ENCODE measurements at regions not wholly inside any gene's neighbourhood (a gene's known extent, or its start where the extent isn't known, plus 50 kb on each side); places are given as distances from the start of the nearest gene placed in this dataset.

DNA sequence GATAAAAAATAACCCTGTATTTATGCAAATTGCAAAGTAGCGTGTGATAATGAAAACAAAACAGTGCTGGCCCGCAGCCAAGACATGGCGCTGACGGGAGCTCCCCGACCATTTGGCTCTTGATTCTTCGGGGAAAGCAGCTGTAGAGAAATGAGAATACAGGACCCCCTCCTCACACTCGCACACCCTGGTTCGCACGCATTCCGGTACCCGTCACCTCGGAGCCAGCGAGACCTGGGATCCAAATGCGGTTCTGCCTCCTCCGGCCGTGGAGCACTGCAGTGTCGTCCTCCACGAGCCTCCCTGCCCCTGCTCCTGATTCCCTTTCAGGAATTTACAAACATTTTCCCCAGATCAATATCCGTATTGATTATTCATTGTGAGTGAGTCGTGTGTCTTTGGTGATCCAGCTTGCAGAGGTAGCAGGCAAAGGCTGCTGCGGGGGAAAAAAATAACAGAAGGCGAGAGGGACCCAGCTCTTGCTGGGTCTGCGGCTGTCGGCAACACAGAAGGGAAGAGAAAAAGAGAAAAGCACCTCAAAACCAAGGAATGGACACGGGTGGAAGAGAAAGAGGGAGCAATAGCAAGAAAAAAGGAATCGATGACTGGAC lies 184.1 kb upstream of the ZFHX3 start:
- TF ChIP-seq FOXA1 (IDR thresholded peaks at IDR 0.05) (no peak), BHLHE40 (IDR thresholded peaks at IDR 0.05; ENCODE audit: borderline replicate concordance) (no peak), ZNF384 (IDR thresholded peaks at IDR 0.05) (no peak), HDGF (IDR thresholded peaks at IDR 0.05; ENCODE audit: borderline replicate concordance) (no peak), L3MBTL2 (conservative IDR thresholded peaks at IDR 0.05) (no peak), SP1 (IDR thresholded peaks at IDR 0.05) (no peak), FOXK2 (IDR thresholded peaks at IDR 0.05) (no peak), SUZ12 (IDR thresholded peaks at IDR 0.05) (no peak)

Data from HEK293T (cell line).